H1 (cell line): ENCODE measurements at regions not wholly inside any gene's neighbourhood (a gene's known extent, or its start where the extent isn't known, plus 50 kb on each side); places are given as distances from the start of the nearest gene placed in this dataset.

ENCODE experiments used
- ATF2 ChIP-seq: IDR thresholded peaks from 2 replicates; pipeline ENCODE4 v1.6.1; 2012; ENCODE audit warnings: low read length, inconsistent platforms
- CEBPB ChIP-seq: IDR thresholded peaks from 2 replicates; pipeline ENCODE4 v1.6.1; 2012; ENCODE audit warnings: low read depth, low read length
- CHD7 ChIP-seq: fragments of 300-600 bp; sonication (generic); IDR thresholded peaks from 2 replicates; pipeline ENCODE4 v1.7.1; 2012; ENCODE audit warnings: low read length, moderate library complexity, mild to moderate bottlenecking, inconsistent platforms; ENCODE audit not compliant: insufficient replicate concordance
- EP300 ChIP-seq, 2 experiments: IDR thresholded peaks; 1 replicate in 1 of 2; 2 replicates in 1 of 2; pipeline ENCODE4 v1.6.1; 2011 to 2012; ENCODE audit warnings: low read depth in 2 of 2, low read length in 2 of 2, mild to moderate bottlenecking in 2 of 2, borderline replicate concordance in 1 of 2, inconsistent platforms in 1 of 2, moderate library complexity in 1 of 2
- GABPA ChIP-seq: IDR thresholded peaks from 2 replicates; pipeline ENCODE4 v1.6.1; 2011; ENCODE audit warnings: mild to moderate bottlenecking, low read length, moderate library complexity, borderline replicate concordance; ENCODE audit not compliant: insufficient read depth
- MAFK ChIP-seq: IDR thresholded peaks from 2 replicates; pipeline ENCODE4 v1.6.1; 2012; ENCODE audit warnings: low read depth, mild to moderate bottlenecking, improper control_type of control experiment, low read length
- TEAD4 ChIP-seq: IDR thresholded peaks from 2 replicates; pipeline ENCODE4 v1.6.1; 2012; ENCODE audit warnings: low read depth, low read length, inconsistent platforms, mixed read lengths

- TF ChIP-seq CHD7 (peak; percentile 75), ATF2 (no peak), TEAD4 (peak; percentile 94), MAFK (0 out of 2 replicates have a peak, but pooled peaks have one; percentile 11), EP300 (IDR thresholded peaks at IDR 0.05; ENCODE audit: borderline replicate concordance in 1 of 2, low read depth in 2 of 2, low read length in 2 of 2) (0 out of 3 replicates have a peak, but pooled peaks of 1 of the 2 experiments have one; percentile 57), GABPA (no peak), CEBPB (peak; percentile 53; the same call in 1 of the 2 replicates)
Measured at GRCh38 chr4:94068753-94069719, 138.6 kb upstream of the SMARCAD1 start (continued).
